Cardiac fibroblast (primary cell): ENCODE measurements at regions not wholly inside any gene's neighbourhood (a gene's known extent, or its start where the extent isn't known, plus 50 kb on each side); places are given as distances from the start of the nearest gene placed in this dataset.

Source experiments
- DNase-seq, 2 donors: peaks; one replicate each; pipeline versions ENCODE4 v3.0.0 to v3.0.0-alpha.2; 2010; ENCODE audit warnings: low read depth in 2 of 2
- H3K4me3 ChIP-seq, 2 donors: replicated peaks in 1 of 2; 1 replicate in 1 of 2; 2 replicates in 1 of 2; pipeline ENCODE4 v1.5.1; 2011; ENCODE audit warnings: low read depth in 2 of 2, low read length in 2 of 2, mild to moderate bottlenecking in 2 of 2, moderate library complexity in 1 of 2
- TF ChIP-seq, protein P1 (sequence below): IDR thresholded peaks from one replicate; pipeline ENCODE4 v1.5.1; 2011; ENCODE audit warnings: low read depth, mild to moderate bottlenecking, low read length, inconsistent platforms

DNA sequence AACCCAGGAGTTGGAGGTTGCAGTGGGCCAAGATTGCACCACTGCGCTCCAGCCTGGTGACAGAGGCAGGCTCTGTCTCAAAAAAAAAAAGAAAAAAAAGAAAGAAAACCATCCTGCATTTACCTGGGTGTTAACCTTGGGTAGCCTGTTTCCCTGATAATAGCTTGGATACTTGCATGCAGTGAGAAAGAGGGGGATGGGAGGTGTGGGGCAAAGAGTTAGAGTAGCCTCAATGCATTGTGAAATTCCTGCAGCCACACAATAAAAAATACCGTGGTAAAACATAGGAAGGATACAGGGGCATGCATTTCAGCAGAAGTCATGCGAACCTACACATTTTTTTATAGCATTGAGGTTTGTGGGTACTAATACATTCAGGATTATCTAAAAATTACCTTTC lies 76.6 kb upstream of the ZNF516 start:
- H3K4me3 ChIP-seq, result no peak overlapping the region
- TF ChIP-seq, protein P1, sequence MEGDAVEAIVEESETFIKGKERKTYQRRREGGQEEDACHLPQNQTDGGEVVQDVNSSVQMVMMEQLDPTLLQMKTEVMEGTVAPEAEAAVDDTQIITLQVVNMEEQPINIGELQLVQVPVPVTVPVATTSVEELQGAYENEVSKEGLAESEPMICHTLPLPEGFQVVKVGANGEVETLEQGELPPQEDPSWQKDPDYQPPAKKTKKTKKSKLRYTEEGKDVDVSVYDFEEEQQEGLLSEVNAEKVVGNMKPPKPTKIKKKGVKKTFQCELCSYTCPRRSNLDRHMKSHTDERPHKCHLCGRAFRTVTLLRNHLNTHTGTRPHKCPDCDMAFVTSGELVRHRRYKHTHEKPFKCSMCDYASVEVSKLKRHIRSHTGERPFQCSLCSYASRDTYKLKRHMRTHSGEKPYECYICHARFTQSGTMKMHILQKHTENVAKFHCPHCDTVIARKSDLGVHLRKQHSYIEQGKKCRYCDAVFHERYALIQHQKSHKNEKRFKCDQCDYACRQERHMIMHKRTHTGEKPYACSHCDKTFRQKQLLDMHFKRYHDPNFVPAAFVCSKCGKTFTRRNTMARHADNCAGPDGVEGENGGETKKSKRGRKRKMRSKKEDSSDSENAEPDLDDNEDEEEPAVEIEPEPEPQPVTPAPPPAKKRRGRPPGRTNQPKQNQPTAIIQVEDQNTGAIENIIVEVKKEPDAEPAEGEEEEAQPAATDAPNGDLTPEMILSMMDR, result no peak
- no peak for DNase-seq

DNA sequence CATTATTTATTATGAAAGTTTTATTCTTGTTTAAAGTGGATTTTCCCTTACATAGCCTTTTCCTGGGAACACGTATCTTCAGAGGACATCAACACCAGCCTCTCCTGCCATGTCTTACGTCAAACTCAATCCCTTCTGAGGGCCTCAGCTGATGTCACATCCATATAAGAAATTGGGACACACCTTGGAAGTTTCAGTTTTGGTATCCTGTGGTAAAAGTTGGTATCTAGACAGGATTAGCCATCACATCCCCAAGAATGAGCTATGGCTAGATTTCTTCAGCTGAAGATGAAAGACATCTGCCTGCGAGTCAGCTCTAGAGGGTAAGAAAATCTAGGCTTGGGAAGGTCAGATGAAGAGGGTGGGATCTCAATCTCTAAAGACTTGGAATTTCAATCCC lies 75.8 kb upstream of the ZNF516 start:
- TF ChIP-seq, protein P1, result no peak
- H3K4me3 ChIP-seq, result no peak overlapping the region
- DNase-seq, result no peak

DNA sequence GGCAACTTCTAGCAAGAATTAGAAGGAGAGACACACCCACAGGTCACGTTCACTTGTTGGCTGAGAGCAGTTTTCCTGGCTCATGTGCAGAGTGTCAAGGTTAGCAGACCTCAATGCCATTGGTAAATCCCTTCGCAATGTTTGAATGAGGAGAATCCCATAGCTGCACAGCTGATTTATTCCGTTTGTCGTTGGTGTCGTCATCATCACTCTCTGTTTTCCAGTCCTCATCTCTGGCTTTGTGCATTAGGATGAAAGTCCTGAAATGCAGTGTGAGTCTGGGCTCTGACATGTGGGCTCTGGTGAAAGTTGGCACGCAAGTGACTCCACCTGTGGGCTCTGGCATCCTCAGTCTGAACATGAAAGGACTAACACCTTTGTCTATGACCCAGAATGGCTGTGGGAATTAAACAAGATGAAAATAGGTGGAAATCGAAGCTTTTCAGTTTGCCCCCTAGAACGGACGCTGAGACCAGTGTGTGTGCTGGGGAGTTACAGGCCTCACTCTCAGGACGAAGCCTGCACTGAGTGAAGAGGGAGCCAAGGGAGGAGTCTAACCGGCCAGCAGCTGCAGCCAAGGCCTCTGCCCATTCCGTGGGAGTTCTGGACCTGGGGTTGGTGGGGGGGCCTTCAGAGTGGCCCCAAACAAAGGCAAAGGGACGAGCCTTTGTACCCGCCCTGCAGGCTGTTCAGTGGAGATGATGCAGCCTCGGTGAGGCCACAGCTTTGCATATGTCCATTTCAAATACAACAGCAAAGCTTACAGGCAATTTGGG lies 74.8 kb upstream of the ZNF516 start:
- no peak overlapping the region for H3K4me3 ChIP-seq
- DNase-seq, result no peak
- TF ChIP-seq, protein P1, result no peak

DNA sequence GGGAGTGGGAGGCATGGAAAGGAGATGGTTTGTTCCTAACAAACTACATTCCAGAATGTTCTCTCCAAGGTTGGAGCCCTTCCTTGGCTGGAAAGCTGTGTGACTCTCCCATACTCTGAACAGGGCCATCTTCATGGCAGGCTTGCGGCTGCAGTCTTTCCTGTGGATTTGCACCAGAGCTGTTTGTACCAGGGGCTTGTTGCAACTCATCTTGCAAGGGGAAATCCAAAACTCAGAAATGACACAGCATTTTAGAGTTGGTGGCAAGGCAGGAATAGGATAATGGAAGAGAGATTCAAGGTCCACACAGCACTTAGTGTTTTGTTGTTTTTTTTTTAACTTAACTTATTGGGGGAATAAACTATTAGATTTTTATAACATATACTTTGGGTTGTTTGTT lies 73.7 kb upstream of the ZNF516 start:
- TF ChIP-seq, protein P1, result no peak
- no peak for DNase-seq
- H3K4me3 ChIP-seq, result no peak overlapping the region

DNA sequence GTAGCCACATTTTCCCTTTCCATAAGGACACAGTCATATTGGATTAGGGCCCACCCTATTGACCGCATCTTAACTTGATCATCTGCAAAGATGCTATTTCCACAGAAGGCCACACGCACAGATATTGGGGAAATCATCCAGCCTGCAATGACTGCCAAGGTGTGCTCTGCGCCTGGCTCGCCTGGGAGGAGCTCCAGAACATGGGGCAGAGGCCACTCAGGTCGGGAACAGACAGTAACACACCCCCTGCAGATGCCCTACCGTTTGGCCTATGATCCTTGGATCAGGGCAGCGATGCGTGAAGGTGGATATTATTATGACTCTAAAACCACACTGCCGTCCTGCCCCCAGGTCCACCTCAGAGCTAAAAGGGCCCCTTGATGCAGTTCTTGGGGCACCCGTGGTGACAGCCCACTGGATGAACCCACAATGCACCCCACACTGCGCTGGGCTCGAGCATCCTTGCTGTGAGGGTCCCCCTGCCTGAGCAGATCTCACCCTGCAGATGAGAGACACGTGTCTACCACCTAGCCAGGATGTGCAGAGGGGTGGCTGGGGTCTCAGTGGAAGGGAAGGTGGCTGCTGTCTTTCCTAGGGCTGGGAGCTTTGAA lies 72.9 kb upstream of the ZNF516 start:
- H3K4me3 ChIP-seq, result no peak overlapping the region
- TF ChIP-seq, protein P1, result no peak
- DNase-seq, result no peak

DNA sequence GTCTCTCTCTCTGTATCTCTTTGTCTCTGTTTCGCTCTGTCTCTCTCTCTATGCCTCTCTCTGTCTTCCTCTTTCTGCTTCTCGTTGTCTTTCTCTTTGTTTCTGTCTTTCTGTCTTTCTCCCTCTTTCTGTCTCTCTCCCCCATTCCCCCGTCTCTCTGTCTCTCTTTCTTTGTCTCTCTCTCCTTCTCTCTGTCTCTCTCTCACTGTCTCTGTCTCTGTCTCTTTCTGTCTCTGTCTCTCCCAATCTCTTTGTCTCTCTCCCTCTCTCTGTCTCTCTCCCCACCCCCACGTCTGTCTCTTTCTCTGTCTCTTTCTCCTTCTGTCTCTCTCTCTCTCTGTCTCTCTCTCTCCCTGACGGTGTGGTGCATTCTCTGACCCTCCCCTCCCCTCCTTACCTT lies 71.9 kb upstream of the ZNF516 start:
- DNase-seq, result no peak
- no peak overlapping the region for H3K4me3 ChIP-seq
- TF ChIP-seq, protein P1, result no peak
